ENCODE measurements at regions not wholly inside any gene's neighbourhood (a gene's known extent, or its start where the extent isn't known, plus 50 kb on each side); places are given as distances from the start of the nearest gene placed in this dataset.
"Not testable (repeated sequence)": the region's sequence is repeated elsewhere in the genome, so short reads cannot be mapped to it uniquely, and the experiment has no call there.

DNA sequence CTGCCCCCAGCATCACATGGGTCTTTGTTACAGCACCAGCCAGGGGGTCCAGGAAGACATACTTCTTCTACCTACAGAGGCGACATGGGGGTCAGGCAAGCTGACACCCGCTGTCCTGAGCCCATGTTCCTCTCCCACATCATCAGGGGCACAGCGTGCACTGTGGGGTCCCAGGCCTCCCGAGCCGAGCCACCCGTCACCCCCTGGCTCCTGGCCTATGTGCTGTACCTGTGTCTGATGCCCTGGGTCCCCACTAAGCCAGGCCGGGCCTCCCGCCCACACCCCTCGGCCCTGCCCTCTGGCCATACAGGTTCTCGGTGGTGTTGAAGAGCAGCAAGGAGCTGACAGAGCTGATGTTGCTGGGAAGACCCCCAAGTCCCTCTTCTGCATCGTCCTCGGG, 434.2 kb downstream of the OR4F29 start:
- H3K4me1 ChIP-seq; H3K36me3 ChIP-seq; H3K4me3 ChIP-seq (ENCODE audit: low read depth, low read length); H3K27me3 ChIP-seq; H3K9me3 ChIP-seq; DNase-seq: not testable (repeated sequence)

DNA sequence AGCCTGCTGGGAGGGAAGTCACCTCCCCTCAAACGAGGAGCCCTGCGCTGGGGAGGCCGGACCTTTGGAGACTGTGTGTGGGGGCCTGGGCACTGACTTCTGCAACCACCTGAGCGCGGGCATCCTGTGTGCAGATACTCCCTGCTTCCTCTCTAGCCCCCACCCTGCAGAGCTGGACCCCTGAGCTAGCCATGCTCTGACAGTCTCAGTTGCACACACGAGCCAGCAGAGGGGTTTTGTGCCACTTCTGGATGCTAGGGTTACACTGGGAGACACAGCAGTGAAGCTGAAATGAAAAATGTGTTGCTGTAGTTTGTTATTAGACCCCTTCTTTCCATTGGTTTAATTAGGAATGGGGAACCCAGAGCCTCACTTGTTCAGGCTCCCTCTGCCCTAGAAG, 435.5 kb downstream of the OR4F29 start:
- not testable (repeated sequence) for H3K9me3 ChIP-seq; H3K4me1 ChIP-seq; H3K36me3 ChIP-seq; H3K27me3 ChIP-seq; H3K4me3 ChIP-seq (ENCODE audit: low read depth, low read length)
- peak; percentile 22 for DNase-seq

GRCh38 chr1:9941-10717, 441.3 kb downstream of the OR4F29 start:
- H3K4me3 ChIP-seq (ENCODE audit: low read depth, low read length): not testable (repeated sequence)

More at GRCh38 chr1:9941-10717, 441.3 kb downstream of the OR4F29 start:
- peak; percentile 22 for DNase-seq
- not testable (repeated sequence) for H3K9me3 ChIP-seq, H3K4me1 ChIP-seq, H3K36me3 ChIP-seq, H3K27me3 ChIP-seq

Data from BE2C (cell line).